ENCODE measurements at regions not wholly inside any gene's neighbourhood (a gene's known extent, or its start where the extent isn't known, plus 50 kb on each side); places are given as distances from the start of the nearest gene placed in this dataset.

DNA sequence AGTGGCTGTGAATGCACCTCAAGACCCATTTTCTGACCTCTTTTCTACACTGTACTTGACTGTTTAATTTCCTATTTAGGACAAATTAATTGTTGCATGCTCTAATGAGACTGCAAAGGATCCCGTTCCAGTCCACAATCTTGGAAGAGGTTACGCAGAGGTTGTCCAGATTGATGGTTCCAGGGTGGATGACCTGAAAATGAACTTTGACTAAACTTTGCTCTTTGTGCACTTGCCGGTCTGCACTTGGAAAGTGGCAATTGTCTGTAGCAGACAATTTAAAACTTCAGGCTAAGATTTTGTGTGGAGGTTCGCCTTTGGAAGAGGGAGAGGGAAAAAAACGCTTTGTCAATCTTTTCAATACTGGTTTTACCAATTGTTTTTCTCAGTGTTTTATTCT is 267.8 kb downstream of the TMEM161B start:
- TF ChIP-seq POLR2AphosphoS5 (IDR thresholded peaks at IDR 0.05; ENCODE audit: borderline replicate concordance, low read depth, low read length): no peak
- TF ChIP-seq EZH2 (IDR thresholded peaks at IDR 0.05): no peak
